K562 (cell line): ENCODE measurements at regions not wholly inside any gene's neighbourhood (a gene's known extent, or its start where the extent isn't known, plus 50 kb on each side); places are given as distances from the start of the nearest gene placed in this dataset.
A peak's percentile ranks its signal among the peaks of the same experiment; 100 is the strongest.

Source experiments
- ATAC-seq: fragments of 200-7000 bp; cut with Tn5 transposase; 3 replicates; pipeline ENCODE4 v1.9.1; 2020; ENCODE audit warnings: moderate library complexity
- BruUV-seq: library from RNA; stranded (reverse); fragments of 400-500 nt; replicated peaks from 2 replicates; lab custom pipeline; 2021; lab: Mats Ljungman, UMichigan
- CTCF ChIA-PET: fragments of 300-600 bp; formaldehyde crosslinking; extraction: SDS; loops from one replicate; lab custom pipeline; 2021; ENCODE audit warnings: low intra/inter-chr PET ratio; lab: Yijun Ruan, JAX
- POLR2A ChIA-PET: fragments of 300-600, 350-650 bp; sonication (Branson Sonifier 250); formaldehyde crosslinking; extraction: SDS; loops from one replicate; lab custom pipeline; 2021; ENCODE audit warnings: antibody characterized with exemption, inconsistent platforms; lab: Yijun Ruan, JAX
- DNase-seq, 4 experiments: peaks; one replicate each; pipeline versions ENCODE4 v3.0.0 to v3.0.0-alpha.2; 2011 to 2018; ENCODE audit warnings: low spot score in 3 of 4, mixed read lengths in 3 of 4; ENCODE audit errors: extremely low read depth in 1 of 4
- FAIRE-seq: peaks from 2 replicates; lab custom pipeline; 2011; peaks lifted over from hg19 to GRCh38; lab: Jason Lieb, UNC
- H2AFZ ChIP-seq: 2 replicates; pipeline ENCODE4 v1.6.0; 2011; ENCODE audit warnings: low read depth, low read length, control low read depth, inconsistent platforms
- H3K27ac ChIP-seq: fragments of 200-600 bp; 3 replicates; pipeline ENCODE4 v1.8.0; 2011; ENCODE audit warnings: low read depth, mild to moderate bottlenecking, control low read depth, inconsistent platforms, low read length, moderate library complexity, mixed read lengths; ENCODE audit errors: extremely low read depth
- H3K27me3 ChIP-seq, 2 experiments: fragments of 300-600 bp in 1 of 2; 2 replicates in 1 of 2; 3 replicates in 1 of 2; pipeline versions ENCODE4 v1.6.0 to v1.8.0; 2011; ENCODE audit warnings: inconsistent platforms in 2 of 2, low read length in 2 of 2, mild to moderate bottlenecking in 1 of 2, mixed read lengths in 1 of 2, moderate library complexity in 1 of 2; ENCODE audit not compliant: control insufficient read depth in 2 of 2, insufficient read depth in 2 of 2
- H3K36me3 ChIP-seq: fragments of 300-600 bp; 3 replicates; pipeline ENCODE4 v1.8.0; 2011; ENCODE audit warnings: mild to moderate bottlenecking, low read length, inconsistent platforms; ENCODE audit not compliant: control insufficient read depth, insufficient read depth
- H3K4me1 ChIP-seq, 2 experiments: fragments of 200-600 bp in 1 of 2; replicated peaks in 1 of 2; 2 replicates in 1 of 2; 3 replicates in 1 of 2; pipeline versions ENCODE4 v1.5.1 to v1.8.0; 2011; ENCODE audit warnings: inconsistent platforms in 2 of 2, low read length in 2 of 2, mild to moderate bottlenecking in 1 of 2, mixed read lengths in 1 of 2, moderate library complexity in 1 of 2; ENCODE audit not compliant: control insufficient read depth in 2 of 2, insufficient read depth in 2 of 2
- H3K4me2 ChIP-seq: 2 replicates; pipeline ENCODE4 v1.6.1; 2011; ENCODE audit warnings: low read length, control low read depth, inconsistent platforms, mixed read lengths; ENCODE audit not compliant: insufficient read depth
- H3K4me3 ChIP-seq: fragments of 200-600 bp; sonication (generic), shearing (Covaris generic); 2 replicates; pipeline ENCODE4 v1.5.1; 2016; ENCODE audit warnings: control low read depth, inconsistent platforms
- H3K79me2 ChIP-seq: fragments of 200-600 bp; 3 replicates; pipeline ENCODE4 v1.8.0; 2011; ENCODE audit warnings: low read length, inconsistent platforms; ENCODE audit not compliant: control insufficient read depth, insufficient read depth
- H3K9ac ChIP-seq, 2 experiments: 2 replicates each; pipeline versions ENCODE4 v1.6.0 to v1.6.1; 2011; ENCODE audit warnings: low read depth in 2 of 2, low read length in 2 of 2, control low read depth in 1 of 2, inconsistent platforms in 1 of 2, mild to moderate bottlenecking in 1 of 2, mixed read lengths in 1 of 2; ENCODE audit not compliant: insufficient read depth in 1 of 2
- H3K9me1 ChIP-seq: one replicate; pipeline ENCODE4 v1.6.0; 2011; ENCODE audit warnings: inconsistent platforms, mild to moderate bottlenecking, low read length, moderate library complexity; ENCODE audit not compliant: control insufficient read depth, insufficient read depth
- H3K9me3 ChIP-seq: replicated peaks from 2 replicates; pipeline ENCODE4 v1.5.1; 2011; ENCODE audit warnings: low read depth, low read length, inconsistent platforms; ENCODE audit not compliant: control insufficient read depth, insufficient read depth
- H4K20me1 ChIP-seq: replicated peaks from 2 replicates; pipeline ENCODE4 v1.6.1; 2011; ENCODE audit warnings: low read length, inconsistent platforms, mixed read lengths; ENCODE audit not compliant: control insufficient read depth, insufficient read depth
- ADNP ChIP-seq: fragments of 200-800 bp; sonication (Bioruptor generic); IDR thresholded peaks from 2 replicates; pipeline ENCODE4 v1.6.1; 2016; ENCODE audit warnings: missing genetic modification characterization, missing compliant biosample characterization
- CBFB ChIP-seq: sonication (generic); formaldehyde crosslinking; IDR thresholded peaks from 2 replicates; pipeline ENCODE4 v1.4.0; 2020; ENCODE audit warnings: mild to moderate bottlenecking, missing genetic modification reagents
- CBX3 ChIP-seq, 2 experiments: IDR thresholded peaks; 1 replicate in 1 of 2; 2 replicates in 1 of 2; pipeline ENCODE4 v1.6.1; 2012; ENCODE audit warnings: inconsistent platforms in 2 of 2, low read length in 2 of 2, borderline replicate concordance in 1 of 2, control low read depth in 1 of 2
- CTCF ChIP-seq, 3 experiments: IDR thresholded peaks in 2 of 3; conservative IDR thresholded peaks in 1 of 3; 2 replicates each; pipeline ENCODE4 v1.5.1; 2011 to 2012; ENCODE audit warnings: low read length in 3 of 3, mild to moderate bottlenecking in 3 of 3, control low read depth in 2 of 3, improper control_type of control experiment in 1 of 3, inconsistent platforms in 1 of 3, low read depth in 1 of 3, mixed read lengths in 1 of 3, moderate library complexity in 1 of 3; ENCODE audit not compliant: insufficient read depth in 2 of 3
- HNRNPL ChIP-seq: fragments of 200-400 bp; formaldehyde crosslinking; IDR thresholded peaks from 2 replicates; pipeline ENCODE4 v1.6.1; 2017; ENCODE audit warnings: low read depth, mild to moderate bottlenecking, low read length
- HNRNPLL ChIP-seq: fragments of 200-400 bp; formaldehyde crosslinking; IDR thresholded peaks from 2 replicates; pipeline ENCODE4 v1.6.1; 2017; ENCODE audit warnings: low read length, low read depth, mild to moderate bottlenecking; ENCODE audit not compliant: poor library complexity, severe bottlenecking
- MCM7 ChIP-seq, 2 experiments: fragments of 450-650 bp; IDR thresholded peaks; 2 replicates each; pipeline ENCODE4 v1.6.1; 2016 to 2018
- MED1 ChIP-seq: sonication (generic); formaldehyde crosslinking; IDR thresholded peaks from 2 replicates; pipeline ENCODE4 v1.8.1; 2023; ENCODE audit warnings: missing genetic modification reagents, borderline replicate concordance
- PML ChIP-seq: IDR thresholded peaks from 2 replicates; pipeline ENCODE4 v1.6.1; 2012; ENCODE audit warnings: low read length, inconsistent platforms
- RAD21 ChIP-seq, 2 experiments: fragments of 250-450 bp in 1 of 2; fragments of 450-650 bp in 1 of 2; sonication (Bioruptor Pico) in 1 of 2; formaldehyde crosslinking in 1 of 2; IDR thresholded peaks in 1 of 2; conservative IDR thresholded peaks in 1 of 2; 2 replicates each; pipeline versions ENCODE4 v1.4.0 to v1.8.0; 2020 to 2022; ENCODE audit warnings: mild to moderate bottlenecking in 2 of 2, moderate library complexity in 1 of 2
- SP2 ChIP-seq: IDR thresholded peaks from 2 replicates; pipeline ENCODE4 v1.6.1; 2011; ENCODE audit warnings: mild to moderate bottlenecking, low read depth, low read length, moderate library complexity; ENCODE audit not compliant: poor library complexity, severe bottlenecking; ENCODE audit errors: extremely low read depth
- ZBTB11 ChIP-seq, 3 experiments: fragments of 200-800 bp in 1 of 3; fragments of 250-450 bp in 1 of 3; fragments of 450-650 bp in 1 of 3; sonication (Bioruptor Pico) in 1 of 3; sonication (Bioruptor generic) in 1 of 3; formaldehyde crosslinking in 1 of 3; IDR thresholded peaks; 2 replicates each; pipeline versions ENCODE4 v1.6.1 to v1.8.0; 2016 to 2022; ENCODE audit warnings: mild to moderate bottlenecking in 2 of 3, missing genetic modification characterization in 2 of 3, missing compliant biosample characterization in 1 of 3, moderate library complexity in 1 of 3
- ZNF277 ChIP-seq: fragments of 250-450 bp; sonication (Bioruptor Pico); IDR thresholded peaks from 2 replicates; pipeline ENCODE4 v1.8.0; 2022; ENCODE audit warnings: inconsistent platforms, mild to moderate bottlenecking, moderate library complexity, borderline replicate concordance
- WGBS: fragments of 100-300 bp; shearing (Covaris generic); methylation state at CpG from one replicate; pipeline ENCODE4 v1.1.6; 2016; ENCODE audit warnings: low coverage, mixed read lengths; ENCODE audit not compliant: insufficient coverage; ENCODE audit errors: missing lambda C conversion rate; 5-methylcytosine and 5-hydroxymethylcytosine counted together
- in situ Hi-C: fragments of 300-500 bp; cut with MboI; formaldehyde crosslinking; loops from 4 replicates; pipeline ENCODE4 v1.15.0; 2018; ENCODE audit warnings: inconsistent platforms, mixed read lengths
- intact Hi-C: fragments of 100-400 bp; cut with micrococcal nuclease; formaldehyde crosslinking; loops from 2 replicates; pipeline ENCODE4 v1.14.2; 2022

GRCh38 chr20:6265204-6265904 is 142.5 kb upstream of the FERMT1 start:
- Histone ChIP-seq H3K27ac (no peak overlapping the region), H3K4me3 (no peak overlapping the region), H4K20me1 (no peaks in the 10 kb centered on the region), H3K9ac (no peak overlapping the region), H2AFZ (no peak overlapping the region), H3K79me2 (no peaks in the 10 kb centered on the region), H3K9me3 (no peaks in the 10 kb centered on the region), H3K27me3 (no peaks in the 10 kb centered on the region), H3K4me1 (no peaks in the 10 kb centered on the region), H3K9me1 (no peaks in the 10 kb centered on the region), H3K36me3 (no peaks in the 10 kb centered on the region), H3K4me2 (no peak overlapping the region)
- WGBS: 0% methylated on average over 9 of the region's 10 CpGs
- intact Hi-C loops (no loop called here), in situ Hi-C loops (no loop called here)
- no TSS peak for BruUV-seq
- ATAC-seq (no peak), FAIRE-seq (no peak), DNase-seq (peak in 1 of 4 experiments; percentile 6)
- CTCF ChIA-PET: no interaction called here
- POLR2A ChIA-PET: no interaction called here
- TF ChIP-seq PML (no peak), RAD21 (CRISPR knock-in tag; conservative IDR thresholded peaks at IDR 0.05 in 1 of 2, IDR thresholded peaks at IDR 0.05 in 1 of 2) (peak; percentile 53 to 74), SP2 (no peak), CTCF (IDR thresholded peaks at IDR 0.05 in 2 of 3, conservative IDR thresholded peaks at IDR 0.05 in 1 of 3; ENCODE audit: insufficient read depth in 2 of 3, low read depth in 1 of 3, low read length in 3 of 3) (0 out of 6 replicates have a peak, but pooled peaks of 1 of the 3 experiments have one; percentile 23), ADNP (tag) (no peak), CBX3 (IDR thresholded peaks at IDR 0.05; ENCODE audit: borderline replicate concordance in 1 of 2, low read length in 2 of 2) (no peak), HNRNPLL (no peak), CBFB (CRISPR knock-in tag) (no peak), ZNF277 (CRISPR knock-in tag) (no peak), HNRNPL (no peak), MCM7 (IDR thresholded peaks at IDR 0.05) (no peak), ZBTB11 (CRISPR knock-in tag; IDR thresholded peaks at IDR 0.05) (no peak), MED1 (CRISPR knock-in tag) (no peak)
